Lower leg skin (tissue), 4 donors: ENCODE measurements at regions not wholly inside any gene's neighbourhood (a gene's known extent, or its start where the extent isn't known, plus 50 kb on each side); places are given as distances from the start of the nearest gene placed in this dataset.

Experiments
- DNase-seq, 2 donors: peaks; one replicate each; pipeline ENCODE4 v3.0.0-alpha.2; 2019; ENCODE audit warnings: low spot score in 2 of 2
- H3K4me3 ChIP-seq: fragments of 200-600 bp; sonication (generic); 2 replicates; pipeline ENCODE4 v1.5.1; 2017; ENCODE audit warnings: mild to moderate bottlenecking, low read depth; ENCODE audit not compliant: poor library complexity, severe bottlenecking
- POLR2A ChIP-seq, 2 donors: fragments of 450-650 bp; IDR thresholded peaks; one replicate each; pipeline ENCODE4 v1.6.1; 2016 to 2017; ENCODE audit warnings: antibody characterized with exemption in 2 of 2, mild to moderate bottlenecking in 1 of 2, moderate library complexity in 1 of 2
- WGBS, 2 donors: methylation state at CpG; one replicate each; pipeline ENCODE4 v1.1.5; 2018; 5-methylcytosine and 5-hydroxymethylcytosine counted together
- intact Hi-C: fragments of 100-400 bp; cut with DNase I; formaldehyde crosslinking; loops from one replicate; pipeline ENCODE4 v1.15.0; 2023; ENCODE audit warnings: low total_unique reads
- TF ChIP-seq, protein P1 (sequence below), 3 donors: fragments of 450-650 bp; IDR thresholded peaks; one replicate each; pipeline ENCODE4 v1.5.1; 2016; ENCODE audit warnings: antibody characterized with exemption in 3 of 3, mild to moderate bottlenecking in 3 of 3, moderate library complexity in 2 of 3

DNA sequence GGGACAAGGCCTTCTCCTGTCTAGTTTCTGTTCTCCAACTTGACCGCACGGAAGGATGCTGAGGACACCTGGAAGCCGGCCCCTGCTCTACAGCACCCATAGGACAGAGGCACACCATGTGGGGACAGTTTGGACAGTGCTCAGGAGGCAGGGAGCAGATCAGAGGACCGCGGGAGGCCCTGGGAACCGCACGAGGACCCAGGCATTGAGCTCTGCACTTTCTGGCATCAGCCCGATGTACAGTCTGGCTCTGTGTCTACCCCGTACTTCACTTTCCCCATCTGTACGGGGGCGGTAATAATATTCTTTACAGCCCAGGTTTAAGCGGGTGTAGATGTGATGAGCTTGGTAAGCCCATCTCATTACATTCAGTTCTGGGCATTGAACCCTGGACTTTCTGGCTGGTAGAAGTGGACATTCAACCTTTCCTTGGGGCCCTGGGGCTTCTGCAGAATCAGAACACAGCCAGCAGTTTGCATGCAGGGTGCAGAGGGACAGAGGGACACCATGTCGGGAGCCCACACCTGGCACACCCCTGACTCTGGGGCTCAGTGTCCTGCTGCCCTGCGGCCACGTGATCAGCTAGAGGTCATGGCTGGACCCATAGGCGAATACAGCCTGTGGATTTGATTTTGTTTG, 258.7 kb downstream of the SEC14L1 start:
- intact Hi-C loops: no loop called here
- WGBS, 2 donors: 81% methylated on average over 16 of the region's 16 CpGs
- TF ChIP-seq, protein P1, sequence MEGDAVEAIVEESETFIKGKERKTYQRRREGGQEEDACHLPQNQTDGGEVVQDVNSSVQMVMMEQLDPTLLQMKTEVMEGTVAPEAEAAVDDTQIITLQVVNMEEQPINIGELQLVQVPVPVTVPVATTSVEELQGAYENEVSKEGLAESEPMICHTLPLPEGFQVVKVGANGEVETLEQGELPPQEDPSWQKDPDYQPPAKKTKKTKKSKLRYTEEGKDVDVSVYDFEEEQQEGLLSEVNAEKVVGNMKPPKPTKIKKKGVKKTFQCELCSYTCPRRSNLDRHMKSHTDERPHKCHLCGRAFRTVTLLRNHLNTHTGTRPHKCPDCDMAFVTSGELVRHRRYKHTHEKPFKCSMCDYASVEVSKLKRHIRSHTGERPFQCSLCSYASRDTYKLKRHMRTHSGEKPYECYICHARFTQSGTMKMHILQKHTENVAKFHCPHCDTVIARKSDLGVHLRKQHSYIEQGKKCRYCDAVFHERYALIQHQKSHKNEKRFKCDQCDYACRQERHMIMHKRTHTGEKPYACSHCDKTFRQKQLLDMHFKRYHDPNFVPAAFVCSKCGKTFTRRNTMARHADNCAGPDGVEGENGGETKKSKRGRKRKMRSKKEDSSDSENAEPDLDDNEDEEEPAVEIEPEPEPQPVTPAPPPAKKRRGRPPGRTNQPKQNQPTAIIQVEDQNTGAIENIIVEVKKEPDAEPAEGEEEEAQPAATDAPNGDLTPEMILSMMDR (IDR thresholded peaks at IDR 0.05): no peak
- no peak for TF ChIP-seq POLR2A (IDR thresholded peaks at IDR 0.05)
- no peak for DNase-seq
- H3K4me3 ChIP-seq: no peak overlapping the region

- WGBS, 2 donors: 38 to 63% methylated on average over 6 to 7 of the region's 8 CpGs
- H3K4me3 ChIP-seq: no peak overlapping the region
- TF ChIP-seq, protein P1 (IDR thresholded peaks at IDR 0.05): no peak
- no peak for TF ChIP-seq POLR2A (IDR thresholded peaks at IDR 0.05)
- intact Hi-C loops: no loop called here
- DNase-seq: no peak
These were observed 259.7 kb downstream of the SEC14L1 start for GRCh38 chr17:77400445-77400870.

- no peak for DNase-seq
- H3K4me3 ChIP-seq: no peak overlapping the region
- 91% methylated on average over 31 to 32 of the region's 34 CpGs for WGBS, 2 donors
- TF ChIP-seq, protein P1 (IDR thresholded peaks at IDR 0.05): no peak
- TF ChIP-seq POLR2A (IDR thresholded peaks at IDR 0.05): no peak
- intact Hi-C loops: no loop called here
These were observed 261.5 kb downstream of the SEC14L1 start for GRCh38 chr17:77402159-77402731.

DNA sequence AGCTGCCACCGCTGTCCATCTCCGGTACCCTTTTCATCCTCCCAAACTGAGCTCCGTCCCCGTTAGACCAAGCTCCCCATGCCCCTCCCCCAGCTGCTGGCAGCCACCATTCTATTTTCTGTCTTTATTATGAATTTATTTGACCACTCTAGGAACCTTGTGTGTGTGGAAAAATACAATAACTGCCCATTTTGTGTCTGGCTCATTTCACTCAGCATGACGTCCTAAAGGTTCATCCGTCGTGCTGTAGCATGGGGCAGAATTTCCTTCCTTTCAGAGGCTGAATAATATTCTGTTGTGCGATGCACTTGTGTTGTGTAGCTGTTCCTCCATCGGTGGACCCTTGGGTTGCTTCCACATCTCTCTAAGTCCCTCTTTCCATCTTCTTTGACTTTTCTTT, 263.1 kb downstream of the SEC14L1 start:
- TF ChIP-seq POLR2A (IDR thresholded peaks at IDR 0.05): no peak
- TF ChIP-seq, protein P1 (IDR thresholded peaks at IDR 0.05): no peak
- intact Hi-C loops: no loop called here
- DNase-seq: no peak
- H3K4me3 ChIP-seq: no peak overlapping the region
- WGBS, 2 donors: 79 to 90% methylated on average over 9 of the region's 9 CpGs

DNA sequence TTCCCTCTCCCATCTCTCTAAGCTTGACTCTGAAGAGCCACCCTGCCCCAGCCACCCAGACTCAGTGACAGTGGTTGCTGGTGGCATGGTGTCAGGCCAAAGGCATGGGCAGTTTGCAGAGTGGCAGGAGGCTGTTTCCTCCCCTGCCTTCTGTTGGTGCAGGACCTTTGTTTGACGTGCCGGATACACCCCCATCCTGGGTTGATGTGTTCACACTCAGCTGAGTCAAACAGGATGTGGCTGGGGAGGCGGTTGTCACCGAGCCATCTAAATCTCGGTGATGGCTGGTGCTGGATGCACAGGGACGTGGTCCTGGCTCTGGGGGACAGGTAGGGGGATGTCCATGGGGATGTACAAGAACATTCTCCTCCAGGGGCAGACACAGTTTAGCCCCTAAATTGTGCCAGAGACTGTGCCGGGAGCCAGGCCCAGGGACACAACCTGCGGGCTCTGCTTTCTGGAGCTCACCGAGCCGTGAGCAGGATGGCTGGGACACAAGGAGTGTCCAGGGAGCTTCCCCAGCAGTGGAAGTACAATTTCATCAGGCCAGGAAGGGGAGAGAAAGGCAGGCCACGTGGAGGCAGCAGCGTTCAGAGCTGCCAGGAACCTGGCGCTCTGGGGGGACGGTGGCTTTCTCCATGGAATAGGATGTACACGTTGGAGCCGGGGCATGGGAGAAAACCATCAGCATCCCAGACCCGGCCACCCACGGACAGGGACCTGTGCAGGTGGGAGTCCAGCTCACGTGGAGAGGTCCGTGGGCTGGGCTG, 264.2 kb downstream of the SEC14L1 start:
- no peak for TF ChIP-seq POLR2A (IDR thresholded peaks at IDR 0.05)
- TF ChIP-seq, protein P1 (IDR thresholded peaks at IDR 0.05): no peak

More for the DNA sequence above, 264.2 kb downstream of the SEC14L1 start:
- peak in 1 of 2 donors; percentile 95 for DNase-seq
- WGBS, 2 donors: 56 to 75% methylated on average over 16 to 20 of the region's 20 CpGs
- intact Hi-C loops: no loop called here
- no peak overlapping the region for H3K4me3 ChIP-seq
